ENCODE measurements at regions not wholly inside any gene's neighbourhood (a gene's known extent, or its start where the extent isn't known, plus 50 kb on each side); places are given as distances from the start of the nearest gene placed in this dataset.

DNA sequence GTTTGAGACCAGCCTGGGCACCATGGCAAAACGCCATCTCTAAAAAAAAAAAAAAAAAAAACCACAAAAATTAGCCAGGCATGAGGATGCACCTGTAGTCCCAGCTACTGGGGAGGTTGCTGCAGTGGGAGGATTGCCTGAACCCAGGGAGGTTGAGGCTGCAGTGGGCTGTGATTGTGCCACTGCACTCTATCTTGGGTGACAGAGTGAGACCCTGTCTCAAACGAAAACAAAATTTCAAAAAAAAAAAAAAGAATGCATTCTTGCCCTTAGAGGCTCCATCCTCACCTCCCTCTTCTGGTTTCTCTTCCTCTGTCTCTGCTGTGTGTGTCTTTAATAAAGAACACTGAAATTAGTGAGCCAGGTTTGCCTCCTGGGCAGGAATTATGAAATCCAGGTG, 107.8 kb downstream of the VCPKMT start:
- TF ChIP-seq, protein P1, sequence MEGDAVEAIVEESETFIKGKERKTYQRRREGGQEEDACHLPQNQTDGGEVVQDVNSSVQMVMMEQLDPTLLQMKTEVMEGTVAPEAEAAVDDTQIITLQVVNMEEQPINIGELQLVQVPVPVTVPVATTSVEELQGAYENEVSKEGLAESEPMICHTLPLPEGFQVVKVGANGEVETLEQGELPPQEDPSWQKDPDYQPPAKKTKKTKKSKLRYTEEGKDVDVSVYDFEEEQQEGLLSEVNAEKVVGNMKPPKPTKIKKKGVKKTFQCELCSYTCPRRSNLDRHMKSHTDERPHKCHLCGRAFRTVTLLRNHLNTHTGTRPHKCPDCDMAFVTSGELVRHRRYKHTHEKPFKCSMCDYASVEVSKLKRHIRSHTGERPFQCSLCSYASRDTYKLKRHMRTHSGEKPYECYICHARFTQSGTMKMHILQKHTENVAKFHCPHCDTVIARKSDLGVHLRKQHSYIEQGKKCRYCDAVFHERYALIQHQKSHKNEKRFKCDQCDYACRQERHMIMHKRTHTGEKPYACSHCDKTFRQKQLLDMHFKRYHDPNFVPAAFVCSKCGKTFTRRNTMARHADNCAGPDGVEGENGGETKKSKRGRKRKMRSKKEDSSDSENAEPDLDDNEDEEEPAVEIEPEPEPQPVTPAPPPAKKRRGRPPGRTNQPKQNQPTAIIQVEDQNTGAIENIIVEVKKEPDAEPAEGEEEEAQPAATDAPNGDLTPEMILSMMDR (conservative IDR thresholded peaks at IDR 0.05) = no peak
- H3K27ac ChIP-seq = no peak overlapping the region

DNA sequence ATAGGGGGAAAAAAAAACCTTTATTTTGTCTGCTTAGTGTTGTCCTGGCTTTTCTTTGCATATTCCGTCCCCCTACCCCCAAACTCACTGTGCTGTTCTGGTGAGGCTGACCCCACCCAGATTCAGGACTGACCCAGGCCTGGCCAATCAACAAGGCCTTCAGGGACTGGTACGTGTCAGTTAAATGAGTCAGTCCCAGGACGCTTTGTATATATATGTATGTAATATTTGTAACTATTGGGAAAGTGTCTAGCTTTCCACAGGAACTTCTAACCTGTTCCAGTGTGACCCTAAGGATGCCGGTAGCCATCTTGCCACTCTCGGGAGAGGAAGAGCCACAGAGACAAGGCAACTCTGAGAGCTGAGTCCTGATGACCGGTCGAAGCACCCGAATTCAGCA, 107.4 kb downstream of the VCPKMT start:
- no peak overlapping the region for H3K27ac ChIP-seq
- TF ChIP-seq, protein P1 (conservative IDR thresholded peaks at IDR 0.05) = no peak

DNA sequence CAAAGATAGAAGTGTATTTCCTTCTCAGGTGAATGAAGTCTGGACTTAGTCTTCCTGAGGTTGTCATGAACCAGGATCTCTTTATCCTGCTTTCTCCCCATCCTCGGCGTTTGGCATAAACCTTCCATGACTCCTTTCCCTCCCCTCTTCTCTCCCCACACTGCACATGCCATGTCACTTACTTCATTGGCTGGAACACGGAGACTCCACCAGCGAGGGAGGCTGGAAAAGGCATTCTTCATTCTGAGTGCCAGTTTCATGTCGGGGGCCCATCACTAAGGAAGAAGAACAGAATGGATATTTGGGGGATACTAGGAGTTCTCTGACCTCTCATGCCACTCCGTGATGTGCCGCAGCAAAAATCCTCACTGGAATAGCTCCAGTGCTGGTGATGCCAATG, 105.6 kb downstream of the VCPKMT start:
- TF ChIP-seq, protein P1 (conservative IDR thresholded peaks at IDR 0.05) = no peak
- H3K27ac ChIP-seq = no peak overlapping the region

DNA sequence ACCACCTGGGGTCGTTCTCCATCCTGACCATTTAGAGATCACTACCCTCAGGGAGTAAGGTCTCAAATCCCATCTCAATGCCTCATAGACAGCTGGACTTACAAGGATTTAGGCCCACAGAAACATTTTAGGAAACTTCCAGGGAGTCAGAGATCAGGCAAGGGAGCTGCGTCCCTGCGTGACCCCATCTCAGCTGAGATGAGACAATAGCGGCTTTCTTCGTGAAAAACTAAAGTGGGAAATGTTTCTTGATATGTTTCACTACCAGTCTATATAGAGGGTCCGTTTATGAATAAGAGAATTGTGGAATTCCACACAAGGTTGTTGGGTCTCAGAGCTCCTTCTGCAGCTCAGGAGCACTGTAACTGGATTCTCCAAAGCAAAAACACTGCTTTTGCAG, 105.1 kb downstream of the VCPKMT start:
- TF ChIP-seq, protein P1 (conservative IDR thresholded peaks at IDR 0.05) = no peak
- no peak overlapping the region for H3K27ac ChIP-seq

DNA sequence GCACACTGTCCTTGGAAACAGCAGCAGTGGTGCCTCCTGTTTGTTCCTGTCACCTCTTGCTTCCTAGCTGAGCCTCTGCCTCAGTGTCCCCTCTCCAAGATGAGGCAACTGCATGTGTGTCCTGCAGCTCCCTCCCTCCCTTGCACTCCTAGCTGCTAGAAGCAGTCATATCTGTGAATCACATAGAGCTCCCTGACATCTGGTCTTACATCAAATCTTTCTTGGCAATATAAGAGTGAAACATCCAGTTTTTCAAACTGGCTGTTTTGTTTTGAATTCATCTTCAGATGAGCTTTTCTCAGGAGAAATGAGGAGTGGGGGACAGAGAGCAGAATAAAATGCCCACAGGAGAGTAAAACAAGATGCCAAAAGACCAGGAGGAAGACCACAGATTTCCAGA, 103.7 kb downstream of the VCPKMT start:
- TF ChIP-seq, protein P1 (conservative IDR thresholded peaks at IDR 0.05) = no peak
- no peak overlapping the region for H3K27ac ChIP-seq

DNA sequence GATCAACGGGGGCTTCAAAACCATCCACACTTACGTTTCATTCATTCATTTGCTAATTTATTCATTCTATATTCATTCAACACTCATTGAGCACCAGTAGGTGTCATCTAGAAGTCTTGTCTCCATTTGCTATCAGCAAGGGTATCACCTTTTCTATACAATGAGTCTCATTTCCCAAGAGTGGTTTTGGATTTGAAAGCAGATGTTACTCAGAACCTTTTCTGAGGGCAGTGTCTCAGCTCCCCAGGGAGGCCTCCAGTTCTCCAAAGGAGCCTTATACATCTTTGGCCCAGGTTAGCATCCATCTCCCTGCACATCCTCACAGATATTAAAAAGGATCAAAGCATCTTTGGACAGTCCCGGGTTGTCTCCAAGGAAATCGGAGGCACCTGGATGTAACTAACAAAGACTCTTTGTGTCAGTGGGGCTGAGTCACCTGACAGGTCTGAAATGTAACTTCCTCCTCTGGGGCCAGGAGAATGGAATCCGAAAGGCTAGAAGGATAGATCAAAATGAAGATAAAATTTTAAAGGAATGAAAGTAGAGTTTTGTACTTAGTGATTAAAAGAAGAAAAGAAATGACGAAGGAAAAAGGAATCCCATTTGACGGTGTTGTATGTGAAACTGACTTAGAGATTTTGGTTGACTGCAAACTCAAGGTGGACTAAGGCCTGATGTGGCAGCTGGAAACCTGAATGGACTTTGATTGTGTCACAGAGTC, 103.0 kb downstream of the VCPKMT start:
- no peak overlapping the region for H3K27ac ChIP-seq
- TF ChIP-seq, protein P1 (conservative IDR thresholded peaks at IDR 0.05) = no peak

DNA sequence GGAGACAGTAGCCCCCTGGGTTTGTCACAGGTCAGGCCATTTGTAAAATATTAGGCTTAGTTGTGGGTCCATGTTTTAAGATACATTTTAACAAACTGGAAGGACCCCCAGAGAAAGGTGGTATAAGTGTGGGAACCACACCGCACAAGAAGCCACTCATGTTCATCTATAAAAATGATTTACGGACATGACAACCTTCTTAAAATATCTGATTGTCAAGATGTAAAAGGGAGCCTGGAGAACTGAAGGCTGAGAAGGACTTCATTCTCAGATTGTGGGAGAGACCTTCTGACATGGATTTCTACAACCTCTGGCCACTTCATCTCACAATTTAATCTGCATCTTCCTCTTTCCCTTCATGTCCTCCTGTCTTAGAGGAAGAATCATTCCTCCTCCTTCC, 102.4 kb downstream of the VCPKMT start:
- TF ChIP-seq, protein P1 (conservative IDR thresholded peaks at IDR 0.05) = no peak
- H3K27ac ChIP-seq = no peak overlapping the region
